Endothelial cell (in vitro differentiated cells): ENCODE measurements at regions not wholly inside any gene's neighbourhood (a gene's known extent, or its start where the extent isn't known, plus 50 kb on each side); places are given as distances from the start of the nearest gene placed in this dataset.
A peak's percentile ranks its signal among the peaks of the same experiment; 100 is the strongest.

Experiments used
- DNase-seq: peaks from one replicate; pipeline ENCODE4 v3.0.0; 2021; ENCODE audit warnings: low spot score
- H3K27ac Mint-ChIP-seq: one replicate; pipeline ENCODE4 v1.8.0; 2021; ENCODE audit warnings: mixed read lengths, inconsistent platforms; ENCODE audit not compliant: unreplicated experiment
- H3K27me3 Mint-ChIP-seq: one replicate; pipeline ENCODE4 v1.8.0; 2021; ENCODE audit warnings: mild to moderate bottlenecking, moderate library complexity, mixed read lengths, inconsistent platforms; ENCODE audit not compliant: unreplicated experiment
- H3K36me3 Mint-ChIP-seq: one replicate; pipeline ENCODE4 v1.8.0; 2021; ENCODE audit warnings: mild to moderate bottlenecking, low read depth, mixed read lengths, inconsistent platforms; ENCODE audit not compliant: unreplicated experiment
- H3K4me1 Mint-ChIP-seq: one replicate; pipeline ENCODE4 v1.8.0; 2021; ENCODE audit warnings: mild to moderate bottlenecking, mixed read lengths, inconsistent platforms; ENCODE audit not compliant: unreplicated experiment
- H3K4me3 Mint-ChIP-seq: one replicate; pipeline ENCODE4 v1.8.0; 2021; ENCODE audit warnings: mild to moderate bottlenecking, mixed read lengths, inconsistent platforms; ENCODE audit not compliant: unreplicated experiment
- H3K9me3 Mint-ChIP-seq: one replicate; pipeline ENCODE4 v1.8.0; 2021; ENCODE audit warnings: mixed read lengths, inconsistent platforms; ENCODE audit not compliant: unreplicated experiment
- TF ChIP-seq, protein P1 (sequence below): fragments of 200-600 bp; sonication (generic); IDR thresholded peaks from one replicate; pipeline ENCODE4 v1.5.0; 2021; ENCODE audit warnings: antibody characterized with exemption; ENCODE audit not compliant: unreplicated experiment

- Mint-ChIP-seq H3K27ac (no peak overlapping the region), H3K4me1 (peaks cover 15% of the 10 kb centered on the region), H3K36me3 (no peaks in the 10 kb centered on the region), H3K27me3 (peaks cover 2% of the 10 kb centered on the region), H3K4me3 (no peak overlapping the region), H3K9me3 (no peaks in the 10 kb centered on the region)
- TF ChIP-seq, protein P1, sequence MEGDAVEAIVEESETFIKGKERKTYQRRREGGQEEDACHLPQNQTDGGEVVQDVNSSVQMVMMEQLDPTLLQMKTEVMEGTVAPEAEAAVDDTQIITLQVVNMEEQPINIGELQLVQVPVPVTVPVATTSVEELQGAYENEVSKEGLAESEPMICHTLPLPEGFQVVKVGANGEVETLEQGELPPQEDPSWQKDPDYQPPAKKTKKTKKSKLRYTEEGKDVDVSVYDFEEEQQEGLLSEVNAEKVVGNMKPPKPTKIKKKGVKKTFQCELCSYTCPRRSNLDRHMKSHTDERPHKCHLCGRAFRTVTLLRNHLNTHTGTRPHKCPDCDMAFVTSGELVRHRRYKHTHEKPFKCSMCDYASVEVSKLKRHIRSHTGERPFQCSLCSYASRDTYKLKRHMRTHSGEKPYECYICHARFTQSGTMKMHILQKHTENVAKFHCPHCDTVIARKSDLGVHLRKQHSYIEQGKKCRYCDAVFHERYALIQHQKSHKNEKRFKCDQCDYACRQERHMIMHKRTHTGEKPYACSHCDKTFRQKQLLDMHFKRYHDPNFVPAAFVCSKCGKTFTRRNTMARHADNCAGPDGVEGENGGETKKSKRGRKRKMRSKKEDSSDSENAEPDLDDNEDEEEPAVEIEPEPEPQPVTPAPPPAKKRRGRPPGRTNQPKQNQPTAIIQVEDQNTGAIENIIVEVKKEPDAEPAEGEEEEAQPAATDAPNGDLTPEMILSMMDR, result no peak
- no peak for DNase-seq
These were observed 127.3 kb downstream of the NOC3L start for GRCh38 chr10:94235461-94235860.

DNA sequence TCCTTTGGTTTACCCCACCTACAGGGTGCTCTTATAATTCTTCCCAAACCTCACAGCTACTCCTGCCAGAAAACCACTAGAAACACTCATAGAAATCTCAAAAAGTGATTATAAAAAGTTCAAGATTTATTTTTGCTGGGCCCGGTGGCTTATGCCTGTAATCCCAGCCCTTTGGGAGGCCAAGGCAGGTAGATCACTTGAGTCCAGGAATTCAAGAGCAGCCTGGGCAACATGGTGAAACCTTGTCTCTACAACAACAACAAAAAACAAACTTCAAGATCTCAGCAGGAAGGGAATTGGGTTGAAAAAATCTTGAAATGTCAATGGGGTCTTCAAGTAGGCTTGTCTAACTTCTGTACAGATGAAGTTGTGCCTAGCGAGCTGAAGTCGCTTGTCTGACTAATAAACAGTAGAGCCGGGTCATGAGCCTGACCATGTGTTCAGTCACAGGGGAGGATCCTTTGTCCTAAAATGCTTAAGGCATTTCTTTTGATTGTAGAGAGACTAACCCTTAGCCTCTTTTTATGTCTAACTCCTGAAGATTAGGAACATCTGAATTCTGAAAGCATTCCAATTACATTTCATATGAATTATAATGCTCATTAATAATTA is 124.6 kb downstream of the NOC3L start:
- Mint-ChIP-seq H3K27me3 (no peaks in the 10 kb centered on the region), H3K27ac (no peak overlapping the region), H3K9me3 (no peaks in the 10 kb centered on the region), H3K4me3 (no peak overlapping the region), H3K36me3 (no peaks in the 10 kb centered on the region), H3K4me1 (peaks cover 24% of the 10 kb centered on the region)
- DNase-seq, result no peak
- TF ChIP-seq, protein P1, result no peak

GRCh38 chr10:94239696-94240095 is 123.0 kb downstream of the NOC3L start:
- no peak overlapping the region for H3K4me3 Mint-ChIP-seq
- TF ChIP-seq, protein P1, result no peak
- H3K4me1 Mint-ChIP-seq, result peaks cover 24% of the 10 kb centered on the region
- H3K36me3 Mint-ChIP-seq, result no peaks in the 10 kb centered on the region
- H3K27ac Mint-ChIP-seq, result peak overlapping the region; percentile 70
- H3K9me3 Mint-ChIP-seq, result no peaks in the 10 kb centered on the region
- no peaks in the 10 kb centered on the region for H3K27me3 Mint-ChIP-seq
- DNase-seq, result no peak

- Mint-ChIP-seq H3K9me3 (no peaks in the 10 kb centered on the region), H3K4me3 (no peak overlapping the region), H3K27me3 (no peaks in the 10 kb centered on the region), H3K36me3 (no peaks in the 10 kb centered on the region), H3K4me1 (peaks cover 24% of the 10 kb centered on the region), H3K27ac (no peak overlapping the region)
- DNase-seq, result no peak
- TF ChIP-seq, protein P1, result no peak
These were observed 122.2 kb downstream of the NOC3L start for GRCh38 chr10:94240491-94240890.

- H3K9me3 Mint-ChIP-seq, result no peaks in the 10 kb centered on the region
- peaks cover 20% of the 10 kb centered on the region for H3K4me1 Mint-ChIP-seq
- no peak overlapping the region for H3K27ac Mint-ChIP-seq
- TF ChIP-seq, protein P1, result no peak
- no peaks in the 10 kb centered on the region for H3K27me3 Mint-ChIP-seq
- DNase-seq, result no peak
- no peaks in the 10 kb centered on the region for H3K36me3 Mint-ChIP-seq
- H3K4me3 Mint-ChIP-seq, result no peak overlapping the region
These were observed 121.8 kb downstream of the NOC3L start for GRCh38 chr10:94240901-94241300.
